IMR-90 (cell line): ENCODE measurements at regions not wholly inside any gene's neighbourhood (a gene's known extent, or its start where the extent isn't known, plus 50 kb on each side); places are given as distances from the start of the nearest gene placed in this dataset.

ENCODE experiments used
- ATAC-seq: fragments of 200-7000 bp; cut with Tn5 transposase; 2 replicates; pipeline ENCODE4 v1.9.1; 2020; ENCODE audit warnings: low read depth, mild to moderate bottlenecking, moderate library complexity
- BruUV-seq: library from RNA; stranded (reverse); fragments of 400-500 nt; replicated peaks from 2 replicates; lab custom pipeline; 2021; lab: Mats Ljungman, UMichigan
- CTCF ChIA-PET: fragments of 300-600 bp; formaldehyde crosslinking; extraction: SDS; loops from one replicate; lab custom pipeline; 2021; ENCODE audit warnings: antibody characterized with exemption; lab: Yijun Ruan, JAX
- POLR2A ChIA-PET: fragments of 300-600 bp; sonication (Branson Sonifier 250); formaldehyde crosslinking; loops from one replicate; lab custom pipeline; 2022; ENCODE audit warnings: antibody characterized with exemption; ENCODE audit not compliant: unreplicated experiment; lab: Charles Lee
- DNase-seq: peaks from one replicate; pipeline ENCODE4 v3.0.0; 2013
- H2AFZ ChIP-seq: replicated peaks from 2 replicates; pipeline ENCODE3; 2013; ENCODE audit warnings: low read length, mild to moderate bottlenecking; ENCODE audit not compliant: poor library complexity
- H2AK5ac ChIP-seq: 2 replicates; pipeline ENCODE4 v1.6.1; 2013; ENCODE audit warnings: low read depth, low read length, inconsistent platforms
- H2AK9ac ChIP-seq: replicated peaks from 2 replicates; pipeline ENCODE3; 2013; ENCODE audit warnings: mild to moderate bottlenecking, low read depth, low read length, moderate library complexity; ENCODE audit not compliant: poor library complexity
- H2BK120ac ChIP-seq: 2 replicates; pipeline ENCODE4 v1.6.1; 2013; ENCODE audit warnings: low read depth, low read length, inconsistent platforms
- H2BK15ac ChIP-seq: 3 replicates; pipeline ENCODE4 v1.6.1; 2013; ENCODE audit warnings: low read depth, low read length, inconsistent platforms
- H2BK20ac ChIP-seq: 2 replicates; pipeline ENCODE4 v1.6.1; 2013; ENCODE audit warnings: low read depth, mild to moderate bottlenecking, inconsistent platforms, low read length, moderate library complexity
- H2BK5ac ChIP-seq: 2 replicates; pipeline ENCODE4 v1.6.1; 2013; ENCODE audit warnings: mild to moderate bottlenecking, low read depth, low read length, inconsistent platforms; ENCODE audit not compliant: poor library complexity, severe bottlenecking
- H3K14ac ChIP-seq: replicated peaks from 2 replicates; pipeline ENCODE4 v1.6.1; 2013; ENCODE audit warnings: low read depth, low read length, inconsistent platforms
- H3K18ac ChIP-seq: 2 replicates; pipeline ENCODE4 v1.6.1; 2013; ENCODE audit warnings: low read depth, low read length, control low read depth
- H3K23ac ChIP-seq: 2 replicates; pipeline ENCODE4 v1.6.1; 2013; ENCODE audit warnings: low read depth, low read length, inconsistent platforms
- H3K27ac ChIP-seq: 2 replicates; pipeline ENCODE4 v1.5.1; 2013; ENCODE audit warnings: mild to moderate bottlenecking, control low read depth, low read length; ENCODE audit not compliant: insufficient read depth
- H3K27me3 ChIP-seq: 2 replicates; pipeline ENCODE4 v1.6.1; 2013; ENCODE audit warnings: low read length; ENCODE audit not compliant: control insufficient read depth, insufficient read depth
- H3K36me3 ChIP-seq: 2 replicates; pipeline ENCODE4 v1.6.1; 2013; ENCODE audit warnings: low read length, mixed read lengths; ENCODE audit not compliant: control insufficient read depth, insufficient read depth
- H3K4ac ChIP-seq: 2 replicates; pipeline ENCODE4 v1.6.1; 2013; ENCODE audit warnings: low read depth, low read length, inconsistent platforms
- H3K4me1 ChIP-seq: 2 replicates; pipeline ENCODE4 v1.6.1; 2013; ENCODE audit warnings: low read length, mixed read lengths; ENCODE audit not compliant: control insufficient read depth, insufficient read depth
- H3K4me2 ChIP-seq: 2 replicates; pipeline ENCODE4 v1.6.1; 2013; ENCODE audit warnings: low read depth, mild to moderate bottlenecking, control low read depth, low read length, moderate library complexity
- H3K4me3 ChIP-seq: 2 replicates; pipeline ENCODE4 v1.5.1; 2013; ENCODE audit warnings: low read depth, mild to moderate bottlenecking, control low read depth, low read length, moderate library complexity; ENCODE audit not compliant: insufficient read depth
- H3K56ac ChIP-seq: 2 replicates; pipeline ENCODE4 v1.6.1; 2013; ENCODE audit warnings: low read length, inconsistent platforms; ENCODE audit not compliant: insufficient read depth; ENCODE audit errors: extremely low read depth
- H3K79me1 ChIP-seq, 2 experiments: 2 replicates each; pipeline ENCODE4 v1.6.1; 2013; ENCODE audit warnings: low read length in 2 of 2, inconsistent platforms in 1 of 2, low read depth in 1 of 2
- H3K9ac ChIP-seq: 2 replicates; pipeline ENCODE4 v1.6.1; 2013; ENCODE audit warnings: low read depth, low read length, control low read depth
- H3K9me1 ChIP-seq: 2 replicates; pipeline ENCODE4 v1.6.1; 2013; ENCODE audit warnings: low read length, inconsistent platforms; ENCODE audit not compliant: insufficient read depth
- H3K9me3 ChIP-seq: 2 replicates; pipeline ENCODE4 v1.6.1; 2013; ENCODE audit warnings: low read length; ENCODE audit not compliant: control insufficient read depth, insufficient read depth
- H4K20me1 ChIP-seq: 2 replicates; pipeline ENCODE4 v1.6.1; 2013; ENCODE audit warnings: low read length, inconsistent platforms; ENCODE audit not compliant: insufficient read depth
- H4K5ac ChIP-seq: 2 replicates; pipeline ENCODE4 v1.6.1; 2013; ENCODE audit warnings: mild to moderate bottlenecking, low read depth, low read length, control low read depth
- H4K8ac ChIP-seq, 2 experiments: 2 replicates each; pipeline ENCODE4 v1.6.1; 2013; ENCODE audit warnings: low read depth in 2 of 2, low read length in 2 of 2, control low read depth in 1 of 2, inconsistent platforms in 1 of 2
- H4K91ac ChIP-seq: 2 replicates; pipeline ENCODE4 v1.6.1; 2013; ENCODE audit warnings: low read depth, low read length, inconsistent platforms; ENCODE audit not compliant: insufficient read depth
- CEBPB ChIP-seq: IDR thresholded peaks from 2 replicates; pipeline ENCODE4 v1.6.1; 2012; ENCODE audit warnings: low read depth, low read length, improper control_type of control experiment
- FOS ChIP-seq: fragments of 150-350 bp; IDR thresholded peaks from 2 replicates; pipeline ENCODE4 v1.6.1; 2016; ENCODE audit warnings: low read depth, low read length
- SMC3 ChIP-seq: fragments of 150-350 bp; IDR thresholded peaks from 2 replicates; pipeline ENCODE4 v1.6.1; 2016; ENCODE audit warnings: low read depth, mild to moderate bottlenecking, antibody characterized with exemption, low read length, moderate library complexity
- WGBS, 2 experiments: methylation state at CpG; one replicate each; pipeline versions ENCODE4 v1.1.5 to v1.1.7; 2013; ENCODE audit warnings: missing lambda C conversion rate in 2 of 2; ENCODE audit not compliant: insufficient read length in 1 of 2; ENCODE audit errors: extremely low coverage in 2 of 2; 5-methylcytosine and 5-hydroxymethylcytosine counted together
- dilution Hi-C: fragments of 300-500 bp; cut with HindIII; formaldehyde crosslinking; loops from one replicate; pipeline ENCODE4 v1.14.3; 2018; ENCODE audit warnings: low sequenced_read_pairs; ENCODE audit not compliant: unreplicated experiment
- in situ Hi-C: fragments of 300-500 bp; cut with MboI; formaldehyde crosslinking; loops from 3 replicates; pipeline ENCODE4 v1.14.3; 2019; ENCODE audit warnings: low sequenced_read_pairs, inconsistent platforms, mixed read lengths
- intact Hi-C: fragments of 100-400 bp; cut with micrococcal nuclease; formaldehyde crosslinking; loops from 2 replicates; pipeline ENCODE4 v1.10.0; 2022
- TF ChIP-seq, protein P1 (sequence below): fragments of 150-350 bp; IDR thresholded peaks from 2 replicates; pipeline ENCODE4 v1.6.1; 2016; ENCODE audit warnings: low read depth, mild to moderate bottlenecking, low read length, moderate library complexity, borderline replicate concordance
- TF ChIP-seq, protein P2 (sequence below): conservative IDR thresholded peaks from 2 replicates; pipeline ENCODE4 v1.5.1; 2012; ENCODE audit warnings: mild to moderate bottlenecking, low read depth, low read length, improper control_type of control experiment

DNA sequence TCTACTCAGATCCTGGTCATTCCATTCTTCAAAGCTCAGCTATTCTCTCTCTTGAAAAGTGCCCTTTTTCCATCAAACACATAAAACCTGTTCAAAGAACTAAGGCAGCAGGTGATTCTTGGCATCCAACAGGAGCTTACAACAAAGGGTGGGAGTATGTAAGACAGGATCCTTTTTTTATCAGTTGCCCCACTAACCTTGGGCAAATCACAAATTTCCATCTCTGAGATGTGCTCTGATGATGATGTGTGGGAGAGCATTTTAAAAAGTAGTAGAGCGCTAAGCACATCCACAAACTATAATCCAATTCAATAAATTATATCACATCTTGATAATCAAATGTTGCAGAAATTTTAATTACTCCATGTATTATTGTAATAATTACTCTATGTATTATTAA, 53.7 kb upstream of the FDX1 start:
- Histone ChIP-seq H3K56ac (no peak overlapping the region), H4K20me1 (no peaks in the 10 kb centered on the region), H2AFZ (no peak overlapping the region), H2BK120ac (no peak overlapping the region), H3K9me1 (peaks cover 4% of the 10 kb centered on the region; the same call in 1 of the 2 replicates), H2AK9ac (no peak overlapping the region), H3K79me1 (no peaks in the 10 kb centered on the region), H3K27me3 (no peaks in the 10 kb centered on the region), H4K8ac (no peak overlapping the region), H3K4ac (no peak overlapping the region), H3K14ac (no peak overlapping the region), H2AK5ac (no peak overlapping the region), H3K9ac (no peak overlapping the region), H3K36me3 (no peaks in the 10 kb centered on the region), H3K27ac (no peak overlapping the region), H3K4me2 (no peak overlapping the region), H4K5ac (no peak overlapping the region), H3K4me3 (no peak overlapping the region), H3K18ac (no peak overlapping the region), H3K4me1 (peaks cover 6% of the 10 kb centered on the region), H2BK20ac (no peak overlapping the region), H4K91ac (no peak overlapping the region), H2BK15ac (no peak overlapping the region), H3K9me3 (no peaks in the 10 kb centered on the region), H3K23ac (no peak overlapping the region), H2BK5ac (no peak overlapping the region)
- intact Hi-C loops: loop anchor here (1.0 to 5.0 kb wide), 4 partner anchors 56 to 524 kb away; no protein-coding TSS in a partner anchor
- BruUV-seq: no TSS peak
- POLR2A ChIA-PET: no interaction called here
- in situ Hi-C loops: loop anchor here (10.0 kb wide), 1 partner anchor 421 kb away; no protein-coding TSS in a partner anchor
- WGBS, 2 experiments: no CpG with 5 or more reads among the region's 1 CpG
- ATAC-seq (no peak), DNase-seq (no peak)
- TF ChIP-seq, protein P1, sequence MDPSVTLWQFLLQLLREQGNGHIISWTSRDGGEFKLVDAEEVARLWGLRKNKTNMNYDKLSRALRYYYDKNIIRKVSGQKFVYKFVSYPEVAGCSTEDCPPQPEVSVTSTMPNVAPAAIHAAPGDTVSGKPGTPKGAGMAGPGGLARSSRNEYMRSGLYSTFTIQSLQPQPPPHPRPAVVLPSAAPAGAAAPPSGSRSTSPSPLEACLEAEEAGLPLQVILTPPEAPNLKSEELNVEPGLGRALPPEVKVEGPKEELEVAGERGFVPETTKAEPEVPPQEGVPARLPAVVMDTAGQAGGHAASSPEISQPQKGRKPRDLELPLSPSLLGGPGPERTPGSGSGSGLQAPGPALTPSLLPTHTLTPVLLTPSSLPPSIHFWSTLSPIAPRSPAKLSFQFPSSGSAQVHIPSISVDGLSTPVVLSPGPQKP: no peak
- TF ChIP-seq CEBPB (no peak), FOS (no peak), SMC3 (no peak)
- TF ChIP-seq, protein P2, sequence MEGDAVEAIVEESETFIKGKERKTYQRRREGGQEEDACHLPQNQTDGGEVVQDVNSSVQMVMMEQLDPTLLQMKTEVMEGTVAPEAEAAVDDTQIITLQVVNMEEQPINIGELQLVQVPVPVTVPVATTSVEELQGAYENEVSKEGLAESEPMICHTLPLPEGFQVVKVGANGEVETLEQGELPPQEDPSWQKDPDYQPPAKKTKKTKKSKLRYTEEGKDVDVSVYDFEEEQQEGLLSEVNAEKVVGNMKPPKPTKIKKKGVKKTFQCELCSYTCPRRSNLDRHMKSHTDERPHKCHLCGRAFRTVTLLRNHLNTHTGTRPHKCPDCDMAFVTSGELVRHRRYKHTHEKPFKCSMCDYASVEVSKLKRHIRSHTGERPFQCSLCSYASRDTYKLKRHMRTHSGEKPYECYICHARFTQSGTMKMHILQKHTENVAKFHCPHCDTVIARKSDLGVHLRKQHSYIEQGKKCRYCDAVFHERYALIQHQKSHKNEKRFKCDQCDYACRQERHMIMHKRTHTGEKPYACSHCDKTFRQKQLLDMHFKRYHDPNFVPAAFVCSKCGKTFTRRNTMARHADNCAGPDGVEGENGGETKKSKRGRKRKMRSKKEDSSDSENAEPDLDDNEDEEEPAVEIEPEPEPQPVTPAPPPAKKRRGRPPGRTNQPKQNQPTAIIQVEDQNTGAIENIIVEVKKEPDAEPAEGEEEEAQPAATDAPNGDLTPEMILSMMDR: no peak
- CTCF ChIA-PET: interaction anchor here (0.6 kb wide), 1 partner anchor 174 kb away, joined by 3 read pairs; no protein-coding TSS in a partner anchor
- dilution Hi-C loops: no loop called here
